Stimulated activated CD4-positive, alpha-beta T cell treated with anti-CD3 and anti-CD28 coated beads, Interleukin-15, amount 100 ng/mL, for 24 hours (primary cell): ENCODE measurements at regions not wholly inside any gene's neighbourhood (a gene's known extent, or its start where the extent isn't known, plus 50 kb on each side); places are given as distances from the start of the nearest gene placed in this dataset.
A peak's percentile ranks its signal among the peaks of the same experiment; 100 is the strongest.
"Not testable (repeated sequence)": the region's sequence is repeated elsewhere in the genome, so short reads cannot be mapped to it uniquely, and the experiment has no call there.

Source experiments
- DNase-seq: peaks from one replicate; pipeline ENCODE4 v3.0.0-alpha.2; 2020

GRCh38 chr18:54662986-54663385 lies 71.9 kb downstream of the DYNAP start:
- no peak for DNase-seq

DNA sequence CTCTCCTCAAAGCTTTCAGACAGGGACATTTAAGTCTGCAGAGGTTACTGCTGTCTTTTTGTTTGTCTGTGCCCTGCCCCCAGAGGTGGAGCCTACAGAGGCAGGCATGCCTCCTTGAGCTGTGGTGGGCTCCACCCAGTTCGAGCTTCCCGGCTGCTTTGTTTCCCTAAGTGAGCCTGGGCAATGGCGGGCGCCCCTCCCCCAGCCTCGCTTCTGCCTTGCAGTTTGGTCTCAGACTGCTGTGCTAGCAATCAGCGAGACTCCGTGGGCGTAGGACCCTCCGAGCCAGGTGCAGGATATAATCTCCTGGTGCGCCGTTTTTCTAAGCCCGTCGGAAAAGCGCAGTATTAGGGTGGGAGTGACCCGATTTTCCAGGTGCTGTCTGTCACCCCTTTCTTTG lies 78.7 kb downstream of the DYNAP start:
- not testable (repeated sequence) for DNase-seq

DNA sequence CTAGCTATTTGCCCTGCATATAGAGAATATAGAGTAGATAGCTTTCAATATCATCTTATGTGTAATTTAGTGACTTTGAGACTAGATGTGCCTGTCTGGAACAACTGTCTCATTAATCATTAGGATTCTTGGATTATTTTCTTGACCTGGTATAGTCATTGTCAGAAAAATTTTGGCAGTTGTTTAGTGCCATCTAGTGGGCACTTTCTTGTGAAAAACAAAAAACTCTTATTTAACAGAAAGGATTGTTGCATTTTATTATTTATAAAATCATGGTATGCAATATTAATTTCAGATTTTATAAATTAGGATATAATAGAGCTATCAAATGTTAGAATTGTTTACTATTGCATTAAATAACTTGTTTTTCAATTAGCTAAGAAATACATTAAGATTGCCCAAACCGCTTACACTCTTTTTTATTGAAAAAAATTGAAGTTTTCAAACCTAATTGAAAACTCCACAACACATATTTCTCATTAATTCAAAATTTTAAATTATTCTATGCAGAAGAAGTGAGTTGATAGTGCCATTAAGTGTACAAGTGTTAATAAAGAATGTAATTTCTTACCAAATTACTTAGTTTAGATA lies 80.3 kb downstream of the DYNAP start:
- no peak for DNase-seq

GRCh38 chr18:54672109-54672508 lies 81.1 kb downstream of the DYNAP start:
- DNase-seq, result no peak

- no peak for DNase-seq
These were observed 81.9 kb downstream of the DYNAP start for GRCh38 chr18:54672846-54673475.

GRCh38 chr18:54673936-54674335 lies 82.9 kb downstream of the DYNAP start:
- DNase-seq, result no peak

- no peak for DNase-seq
These were observed 84.0 kb downstream of the DYNAP start for GRCh38 chr18:54675076-54675475.

DNA sequence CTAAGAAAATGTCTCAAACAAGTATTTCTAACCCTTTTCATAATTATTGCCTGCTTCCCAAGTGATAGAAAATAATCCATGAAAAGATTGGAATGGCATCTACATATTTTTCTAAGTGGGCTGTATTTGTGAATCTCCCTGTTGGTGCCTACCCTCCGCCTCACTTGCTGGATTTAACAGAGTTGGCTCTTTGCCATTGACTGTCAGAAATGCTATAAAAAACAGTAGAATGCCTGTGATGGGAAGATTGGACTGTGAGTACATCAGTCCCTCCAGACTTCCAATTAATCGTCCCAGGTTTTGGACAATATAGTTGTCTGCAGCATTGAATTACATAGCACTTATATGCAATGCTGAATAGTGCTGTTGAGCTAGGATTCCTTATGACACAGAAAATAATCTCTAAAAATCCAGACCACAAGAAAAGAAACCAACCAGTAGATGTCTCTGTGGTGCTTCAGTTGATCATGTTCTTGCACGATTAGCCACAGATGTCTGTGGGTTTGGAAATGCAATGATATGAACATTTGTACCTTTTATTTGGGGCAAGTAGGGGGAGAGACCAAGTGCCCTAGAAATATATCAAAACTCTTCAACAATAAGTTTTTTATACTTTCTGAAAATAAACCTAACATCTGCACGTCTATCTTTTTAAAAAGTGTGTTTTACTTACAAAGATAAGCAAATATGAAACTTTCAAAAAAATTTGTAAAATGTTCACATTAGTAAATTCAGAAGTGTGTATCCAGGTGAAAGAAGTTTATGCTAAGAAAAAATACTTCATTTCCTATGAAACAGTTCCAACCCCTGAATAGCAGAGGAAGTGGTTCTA lies 88.5 kb downstream of the DYNAP start:
- DNase-seq, result no peak

DNA sequence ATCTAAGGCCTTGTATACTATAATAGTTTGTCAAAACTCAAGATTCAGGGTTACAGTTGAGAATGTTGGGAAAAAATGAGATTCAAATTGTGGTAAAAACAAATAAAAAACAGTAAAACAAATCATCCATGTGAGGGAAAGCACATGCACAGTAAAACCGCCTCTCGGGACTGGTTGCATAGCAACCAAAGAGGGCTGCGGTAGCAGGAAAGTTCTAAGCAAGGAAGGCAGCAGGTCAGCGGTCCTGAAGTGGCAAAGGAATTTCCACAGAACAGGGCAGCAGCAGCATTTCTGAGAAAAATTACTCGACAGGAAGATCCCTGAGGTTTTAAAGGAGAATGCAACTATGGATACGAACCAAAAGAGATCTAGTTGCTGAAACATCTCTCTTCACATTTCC lies 93.7 kb downstream of the DYNAP start:
- DNase-seq, result no peak

DNA sequence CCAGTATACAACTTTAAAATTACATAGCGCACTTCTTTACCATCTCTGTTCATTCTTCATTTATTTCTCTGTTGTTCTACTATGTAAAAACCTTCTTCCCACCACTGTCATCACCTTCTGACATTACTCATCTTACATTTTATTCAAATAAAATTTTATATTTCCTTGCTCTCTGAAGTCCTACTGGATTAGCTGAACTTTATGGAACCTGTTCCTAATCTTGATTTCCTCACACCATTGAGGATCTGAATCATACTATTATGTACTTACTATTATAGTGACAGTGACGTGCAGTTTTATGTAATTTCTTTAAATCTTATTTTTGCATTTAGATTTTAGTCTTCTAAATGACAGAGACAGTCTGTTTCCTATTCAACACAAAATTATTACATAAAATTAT lies 98.3 kb downstream of the DYNAP start:
- DNase-seq, result no peak

DNA sequence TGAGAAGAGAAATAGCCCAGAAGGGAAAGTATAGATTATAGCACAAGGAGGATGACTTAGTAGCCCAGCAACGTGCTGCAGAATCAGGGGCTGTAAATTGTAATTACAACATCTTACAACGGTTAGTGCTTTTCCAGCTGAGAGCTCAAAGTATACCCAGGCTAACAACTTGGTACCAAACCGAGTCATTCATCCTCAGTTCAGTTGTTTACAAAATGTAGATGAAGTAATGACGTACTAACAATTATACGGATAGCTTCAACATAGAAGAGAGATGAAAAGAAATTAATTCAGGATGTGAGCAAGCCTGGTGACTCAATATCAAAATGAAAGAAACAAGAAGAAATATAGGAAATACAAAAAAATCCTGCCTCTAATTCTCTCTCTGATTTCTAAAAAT lies 99.2 kb downstream of the DYNAP start:
- no peak for DNase-seq

DNA sequence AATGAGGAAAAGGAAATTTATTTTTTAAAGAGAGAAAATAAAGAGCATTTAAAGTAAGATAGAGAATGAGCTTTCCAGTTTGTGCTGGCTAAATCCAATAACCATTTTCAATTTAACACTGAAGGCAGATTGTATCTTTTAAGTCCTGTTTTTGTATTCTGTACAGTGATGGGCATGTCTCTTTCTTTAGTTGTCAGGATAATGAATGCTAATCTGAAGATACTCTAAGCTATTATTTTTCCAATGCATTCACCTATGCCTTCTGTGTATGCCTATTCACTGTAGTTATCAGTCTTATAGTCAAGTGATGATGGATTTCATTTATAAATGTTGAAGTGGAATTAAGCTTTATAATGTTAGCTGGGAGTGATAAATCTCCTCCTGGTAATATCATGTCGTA lies 101.4 kb downstream of the DYNAP start:
- DNase-seq, result no peak

- DNase-seq, result no peak
These were observed 105.7 kb downstream of the DYNAP start for GRCh38 chr18:54696616-54697293.

DNA sequence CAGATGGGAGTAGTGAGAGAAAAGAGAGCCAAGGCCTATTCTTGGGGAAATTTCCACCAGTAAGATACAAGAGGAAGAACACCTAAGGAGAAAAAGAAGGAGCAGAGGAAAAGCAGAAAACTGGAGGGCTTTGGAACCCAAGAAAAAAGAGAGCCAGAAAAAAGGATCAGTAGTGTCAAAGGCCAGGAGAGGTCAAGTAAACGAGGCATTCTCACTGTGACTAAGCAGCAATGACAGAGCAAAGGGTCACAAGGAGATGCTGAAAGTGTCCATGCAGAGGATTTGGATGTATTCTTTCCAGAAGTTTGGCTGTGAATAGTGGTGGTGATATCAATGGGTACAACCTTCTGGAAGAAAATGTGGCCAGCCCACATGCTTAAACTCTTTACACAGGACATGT lies 109.5 kb downstream of the DYNAP start:
- no peak for DNase-seq

GRCh38 chr18:54702686-54703085 lies 111.6 kb downstream of the DYNAP start:
- no peak for DNase-seq

DNA sequence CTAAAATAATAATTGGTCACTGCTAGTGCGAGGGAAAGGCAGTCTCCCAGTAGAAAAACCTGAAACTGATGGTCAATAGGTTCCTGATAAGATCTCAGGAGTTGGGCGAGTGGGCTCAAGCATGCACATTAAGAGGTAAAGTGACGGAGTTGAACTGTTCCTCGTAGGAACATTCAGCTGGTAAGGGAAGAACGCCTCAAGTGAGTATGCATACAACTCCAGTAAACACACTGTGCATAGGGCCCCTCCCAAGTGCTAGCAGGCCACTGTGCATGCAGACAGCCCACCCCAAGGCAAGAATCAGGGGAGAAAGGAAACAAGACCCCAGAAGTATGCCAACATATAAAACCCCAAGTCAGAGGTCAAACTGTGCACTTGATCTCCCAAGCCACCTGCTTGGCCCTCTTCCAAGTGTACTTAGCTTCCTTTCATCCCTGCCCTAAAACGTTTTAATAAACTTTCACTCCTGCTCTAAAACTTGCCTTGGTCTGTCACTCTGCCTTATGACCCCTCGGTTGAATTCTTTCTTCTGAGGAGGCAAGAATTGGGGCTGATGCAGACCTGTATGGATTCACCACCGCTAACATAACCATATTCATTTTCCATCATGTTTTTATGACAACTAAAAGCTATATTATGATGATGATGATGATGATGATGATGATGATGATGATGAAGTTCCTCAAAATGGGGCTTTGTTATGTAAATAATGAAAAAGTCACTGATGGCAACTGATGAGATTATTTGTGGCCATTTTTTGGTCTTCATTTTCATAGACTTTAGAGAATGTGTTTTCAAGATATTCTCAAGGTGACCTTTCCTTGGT lies 118.0 kb upstream of the RAB27B start:
- DNase-seq, result no peak

DNA sequence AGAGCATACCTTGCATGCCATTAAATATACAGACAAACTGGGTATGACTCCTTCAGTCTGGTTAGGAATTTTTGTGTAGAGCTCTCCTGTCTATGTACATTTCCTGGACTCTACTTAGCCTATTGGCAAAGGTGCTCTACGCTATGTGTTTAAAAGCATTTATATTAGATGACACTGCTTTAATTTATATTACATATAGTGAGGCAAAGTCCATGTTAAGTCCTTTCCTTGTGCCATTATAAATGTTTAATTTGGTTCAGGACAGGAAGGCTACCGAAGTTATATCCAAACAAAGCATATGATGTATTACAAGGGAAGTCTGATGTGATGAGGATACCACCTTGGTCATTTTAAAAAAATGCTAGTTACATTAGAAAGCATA lies 117.4 kb upstream of the RAB27B start:
- no peak for DNase-seq

DNA sequence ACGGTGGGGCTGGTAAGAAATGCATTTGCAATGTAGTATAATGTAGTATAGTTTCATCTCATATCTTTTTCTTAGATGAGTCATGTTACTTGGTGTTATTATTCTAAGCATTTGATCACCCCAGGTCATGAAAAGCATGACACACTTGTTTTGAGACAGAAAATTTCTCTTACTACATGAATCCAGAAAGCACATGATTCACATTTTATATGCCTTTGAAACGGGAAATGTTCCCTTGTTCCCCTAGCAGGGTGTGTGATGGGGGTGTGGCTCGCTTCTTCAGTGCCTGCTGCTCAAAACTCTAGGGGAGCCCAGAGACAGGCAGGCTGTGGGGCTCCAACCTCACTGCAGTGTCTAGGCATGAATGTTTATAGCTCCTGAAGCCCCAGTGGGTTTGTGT lies 116.0 kb upstream of the RAB27B start:
- peak; percentile 36 for DNase-seq

GRCh38 chr18:54712758-54713157 lies 115.5 kb upstream of the RAB27B start:
- DNase-seq, result no peak

- peak; percentile 10 for DNase-seq
These were observed 114.9 kb upstream of the RAB27B start for GRCh38 chr18:54713386-54713785.

GRCh38 chr18:54714851-54715250 lies 113.4 kb upstream of the RAB27B start:
- no peak for DNase-seq

- DNase-seq, result no peak
These were observed 111.7 kb upstream of the RAB27B start for GRCh38 chr18:54716586-54716985.
